LNCAP (cell line): ENCODE measurements at regions not wholly inside any gene's neighbourhood (a gene's known extent, or its start where the extent isn't known, plus 50 kb on each side); places are given as distances from the start of the nearest gene placed in this dataset.

Experiments
- TF ChIP-seq, protein P1 (sequence below): fragments of 450-650 bp; IDR thresholded peaks from 2 replicates; pipeline ENCODE4 v1.5.1; 2017; ENCODE audit warnings: mild to moderate bottlenecking

DNA sequence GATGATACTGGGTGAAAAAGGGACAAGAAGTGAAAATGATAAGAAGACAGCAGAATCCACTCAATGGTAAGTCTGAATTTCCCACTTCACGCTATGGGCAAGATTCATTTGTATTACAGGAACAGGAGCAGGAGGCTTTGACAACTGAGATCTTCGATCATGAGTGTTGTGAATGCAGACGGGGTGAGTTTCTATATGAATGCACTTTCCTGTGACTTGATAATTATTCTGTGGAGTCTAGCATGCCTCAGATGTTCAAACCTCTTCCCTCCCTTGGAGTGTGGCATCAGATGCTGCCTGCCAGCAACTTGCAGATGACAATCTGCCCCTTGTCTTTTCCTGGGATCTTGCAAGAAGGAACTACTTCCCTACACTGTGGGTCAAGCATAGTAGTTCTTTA, 225.4 kb downstream of the HLX start:
- TF ChIP-seq, protein P1, sequence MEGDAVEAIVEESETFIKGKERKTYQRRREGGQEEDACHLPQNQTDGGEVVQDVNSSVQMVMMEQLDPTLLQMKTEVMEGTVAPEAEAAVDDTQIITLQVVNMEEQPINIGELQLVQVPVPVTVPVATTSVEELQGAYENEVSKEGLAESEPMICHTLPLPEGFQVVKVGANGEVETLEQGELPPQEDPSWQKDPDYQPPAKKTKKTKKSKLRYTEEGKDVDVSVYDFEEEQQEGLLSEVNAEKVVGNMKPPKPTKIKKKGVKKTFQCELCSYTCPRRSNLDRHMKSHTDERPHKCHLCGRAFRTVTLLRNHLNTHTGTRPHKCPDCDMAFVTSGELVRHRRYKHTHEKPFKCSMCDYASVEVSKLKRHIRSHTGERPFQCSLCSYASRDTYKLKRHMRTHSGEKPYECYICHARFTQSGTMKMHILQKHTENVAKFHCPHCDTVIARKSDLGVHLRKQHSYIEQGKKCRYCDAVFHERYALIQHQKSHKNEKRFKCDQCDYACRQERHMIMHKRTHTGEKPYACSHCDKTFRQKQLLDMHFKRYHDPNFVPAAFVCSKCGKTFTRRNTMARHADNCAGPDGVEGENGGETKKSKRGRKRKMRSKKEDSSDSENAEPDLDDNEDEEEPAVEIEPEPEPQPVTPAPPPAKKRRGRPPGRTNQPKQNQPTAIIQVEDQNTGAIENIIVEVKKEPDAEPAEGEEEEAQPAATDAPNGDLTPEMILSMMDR: no peak

DNA sequence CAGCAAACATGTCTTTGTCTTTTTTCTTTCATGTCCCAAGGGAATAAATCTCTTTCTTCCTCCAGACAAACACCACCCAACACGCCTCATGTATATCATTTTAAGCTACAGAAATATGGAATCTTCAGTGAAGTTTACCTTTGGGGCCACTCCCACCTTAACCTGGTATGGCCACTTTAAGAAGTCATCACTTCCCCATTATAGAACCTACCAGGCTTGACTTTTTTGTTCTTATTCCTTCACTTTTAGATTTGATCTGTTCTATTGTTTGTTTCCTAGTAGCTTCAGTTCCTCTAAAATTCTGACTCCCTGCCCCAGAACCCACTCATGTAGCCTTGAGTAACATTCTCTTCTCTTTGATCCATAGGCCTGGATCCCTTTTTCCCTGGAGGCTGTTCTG, 226.3 kb downstream of the HLX start:
- TF ChIP-seq, protein P1: no peak

DNA sequence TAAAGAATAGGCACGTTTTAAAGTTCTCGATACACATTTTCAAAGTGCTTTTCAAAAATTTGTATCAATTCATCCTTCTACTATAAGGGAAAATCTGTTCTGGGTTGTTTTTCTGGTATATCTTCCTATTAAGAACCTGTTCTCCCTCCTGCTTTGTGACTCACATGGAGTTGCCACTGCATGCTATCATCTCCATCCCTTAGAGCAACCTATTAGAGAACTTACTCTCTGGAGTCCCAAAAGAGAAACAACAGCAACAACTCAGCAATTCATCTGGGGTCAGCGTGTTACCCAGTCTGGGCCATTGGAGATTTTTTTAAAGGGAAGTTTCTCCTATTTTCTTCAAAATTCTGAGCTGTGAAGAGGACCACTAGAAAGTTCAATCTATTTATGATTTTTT, 227.4 kb downstream of the HLX start:
- TF ChIP-seq, protein P1: no peak

DNA sequence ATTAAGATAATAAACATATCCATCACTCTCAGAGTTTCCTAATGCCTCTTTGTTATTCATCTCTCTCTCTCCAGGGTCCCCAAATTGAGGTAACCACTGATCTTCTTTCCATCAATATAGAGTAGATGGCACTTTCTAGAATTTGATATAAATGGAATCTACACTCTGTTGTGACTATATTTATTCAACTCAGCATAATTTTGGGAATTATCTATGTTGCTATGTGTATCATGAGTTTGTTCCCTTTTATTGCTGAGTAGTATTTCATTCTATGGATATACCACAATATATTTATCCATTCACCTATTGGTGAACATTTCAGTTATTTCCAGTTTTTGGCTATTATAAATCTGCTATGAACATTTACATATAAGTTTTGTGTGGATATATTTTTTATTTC, 230.7 kb downstream of the HLX start:
- TF ChIP-seq, protein P1: no peak

GRCh38 chr1:221117133-221117532, 237.9 kb downstream of the HLX start:
- TF ChIP-seq, protein P1: no peak

DNA sequence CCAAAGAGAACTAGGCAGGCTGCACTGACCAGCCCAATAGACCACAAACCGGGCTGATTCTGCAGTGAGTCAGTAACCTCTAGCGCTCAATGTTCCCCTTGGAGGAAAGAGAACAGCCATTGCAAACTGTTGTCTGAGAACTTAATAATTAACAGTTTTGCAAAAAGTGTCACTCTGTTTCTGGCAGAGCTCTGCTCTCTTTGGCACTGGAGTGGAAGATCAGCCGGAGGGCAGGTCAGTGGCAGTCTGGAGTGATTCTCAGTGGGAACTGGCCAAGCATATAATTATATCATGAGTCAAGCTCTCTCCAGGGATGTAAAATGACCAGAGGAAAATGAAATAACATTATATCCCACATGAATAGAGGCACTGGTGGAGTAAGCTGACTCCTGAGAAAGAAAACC, 238.3 kb downstream of the HLX start:
- TF ChIP-seq, protein P1: no peak

GRCh38 chr1:221118176-221118937, 239.1 kb downstream of the HLX start:
- TF ChIP-seq, protein P1: no peak

- TF ChIP-seq, protein P1: no peak
Measured at GRCh38 chr1:221118938-221119320, 239.7 kb downstream of the HLX start.
